GM18868 (cell line): ENCODE measurements at regions not wholly inside any gene's neighbourhood (a gene's known extent, or its start where the extent isn't known, plus 50 kb on each side); places are given as distances from the start of the nearest gene placed in this dataset.

Experiments used
- ATAC-seq: cut with Tn5 transposase; IDR thresholded peaks from one replicate; pipeline ENCODE4 v1.9.1; 2021; ENCODE audit warnings: mild to moderate bottlenecking, moderate library complexity; ENCODE audit not compliant: unreplicated experiment

- ATAC-seq = peak; percentile 80
Measured at GRCh38 chr2:167471734-167472133, 583.5 kb downstream of the XIRP2 start.

- ATAC-seq = peak; percentile 63
Measured at GRCh38 chr2:167471332-167471731, 583.1 kb downstream of the XIRP2 start.

DNA sequence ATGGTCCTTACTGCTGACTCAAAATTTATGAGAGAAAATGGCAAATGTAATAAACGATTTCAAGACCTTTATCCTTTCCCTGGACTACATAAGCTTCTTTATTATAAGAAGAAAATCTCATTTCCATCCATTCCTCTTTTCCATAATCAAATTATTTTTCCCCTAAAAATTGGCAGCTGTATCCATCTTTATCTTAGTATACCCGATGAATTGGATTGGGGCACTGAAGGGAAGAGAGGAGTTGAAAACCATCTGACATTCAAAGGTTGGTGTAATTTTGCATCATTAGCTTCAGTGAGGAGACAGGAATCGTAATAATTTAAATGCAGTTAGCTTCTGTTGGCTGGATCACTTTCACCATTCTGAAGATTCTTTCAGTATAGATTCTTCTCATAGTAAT is 574.1 kb downstream of the XIRP2 start:
- no peak for ATAC-seq

DNA sequence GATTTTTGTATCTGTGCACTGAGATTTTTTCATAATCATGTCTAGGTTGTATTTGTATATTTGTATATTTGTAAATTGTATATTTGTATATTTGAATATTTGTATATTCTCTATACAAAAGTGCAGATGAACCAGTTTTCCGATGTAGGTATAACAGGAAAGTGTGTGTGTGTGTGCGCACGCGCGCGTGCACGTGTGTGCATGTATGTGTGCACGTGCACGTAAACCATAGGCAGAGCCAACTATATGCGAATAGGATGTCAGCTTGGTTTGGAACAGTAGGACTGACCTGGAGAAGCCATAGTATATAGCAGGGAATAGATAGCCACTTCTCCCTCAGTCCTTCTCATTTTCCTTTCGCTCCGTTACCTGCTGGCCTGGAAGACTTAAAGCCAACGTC is 565.8 kb downstream of the XIRP2 start:
- ATAC-seq = no peak

DNA sequence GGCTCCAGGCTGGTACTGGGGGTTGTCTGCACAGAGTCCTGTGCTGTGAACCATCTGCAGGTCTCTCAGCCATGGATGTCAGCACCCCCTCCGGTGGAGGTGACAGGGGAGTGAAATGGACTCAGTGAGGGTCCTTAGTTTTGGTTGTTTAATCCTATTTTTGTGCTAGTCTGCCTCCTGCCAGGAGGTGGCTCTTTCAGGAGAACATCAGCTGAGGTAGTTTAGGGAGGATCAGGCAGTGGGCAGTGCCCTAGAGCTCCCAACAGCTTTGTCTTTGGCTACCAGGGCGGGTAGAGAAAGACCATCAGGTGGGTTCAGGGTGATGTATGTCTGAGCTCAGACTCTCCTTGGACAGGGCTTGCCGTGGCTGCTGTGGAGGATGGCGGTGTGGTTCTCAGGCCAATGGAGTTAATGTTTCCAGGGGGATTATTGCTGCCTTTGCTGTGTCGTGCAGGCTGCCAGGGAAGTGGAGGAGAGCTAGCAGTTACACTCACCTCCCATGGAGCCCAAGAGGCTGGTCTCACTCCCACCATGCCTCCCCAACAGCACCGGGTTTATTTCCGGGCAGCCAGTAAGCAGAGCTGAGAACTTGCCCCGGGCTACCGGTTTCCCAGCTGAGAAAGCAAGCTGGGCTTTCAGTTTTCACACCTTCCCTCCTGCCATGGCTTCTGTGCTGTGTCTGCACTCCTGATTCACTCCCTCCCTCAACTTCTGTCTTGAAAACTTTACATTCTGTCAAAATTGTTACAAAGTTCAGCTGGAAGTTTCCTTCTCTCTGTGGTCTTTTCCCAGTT is 563.4 kb downstream of the XIRP2 start:
- ATAC-seq = no peak

- ATAC-seq = no peak
Measured at GRCh38 chr2:167450364-167450763, 562.1 kb downstream of the XIRP2 start.

DNA sequence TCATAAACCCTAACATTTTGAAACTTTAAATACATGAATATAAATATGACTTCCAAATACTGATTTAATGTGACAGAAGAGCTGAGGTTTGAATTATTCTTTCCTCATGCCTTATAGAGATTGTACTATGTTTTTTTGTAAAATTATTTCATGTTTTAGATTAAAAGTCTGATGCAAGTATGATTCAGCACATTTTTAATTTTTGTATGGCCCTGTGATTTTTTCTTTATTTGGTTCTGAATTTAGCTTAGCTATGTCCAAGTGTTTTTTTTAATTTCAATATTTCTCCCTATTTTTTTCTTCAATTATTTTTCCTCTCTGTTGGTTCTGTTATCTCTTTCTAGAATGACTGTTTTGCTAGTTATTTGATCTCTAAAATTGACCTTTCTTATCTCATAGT is 552.1 kb downstream of the XIRP2 start:
- no peak for ATAC-seq

GRCh38 chr2:167438206-167438605 is 549.9 kb downstream of the XIRP2 start:
- ATAC-seq = no peak

DNA sequence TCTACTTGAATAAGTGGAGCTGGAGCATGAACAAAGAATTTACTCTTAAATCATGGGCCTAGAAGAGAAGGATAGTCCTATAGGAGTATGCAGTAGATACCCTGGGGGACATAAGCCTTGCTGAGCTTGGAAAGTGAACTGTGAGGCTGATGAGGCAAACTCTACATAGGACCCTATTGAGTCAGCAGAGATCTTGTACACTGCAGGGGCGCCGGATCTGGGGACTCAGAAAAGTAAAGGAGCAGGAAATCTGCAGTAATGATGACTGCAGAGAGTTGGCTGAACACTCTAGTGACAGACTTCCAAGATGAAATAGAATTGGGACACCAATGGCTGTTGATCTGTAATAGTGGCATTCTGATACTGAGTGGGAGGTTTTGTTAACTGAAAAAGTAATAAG is 543.7 kb downstream of the XIRP2 start:
- no peak for ATAC-seq

GRCh38 chr2:167430447-167430846 is 542.2 kb downstream of the XIRP2 start:
- ATAC-seq = no peak

GRCh38 chr2:167424803-167425755 is 536.8 kb downstream of the XIRP2 start:
- ATAC-seq = no peak

- ATAC-seq = no peak
Measured at GRCh38 chr2:167424221-167424620, 535.9 kb downstream of the XIRP2 start.

DNA sequence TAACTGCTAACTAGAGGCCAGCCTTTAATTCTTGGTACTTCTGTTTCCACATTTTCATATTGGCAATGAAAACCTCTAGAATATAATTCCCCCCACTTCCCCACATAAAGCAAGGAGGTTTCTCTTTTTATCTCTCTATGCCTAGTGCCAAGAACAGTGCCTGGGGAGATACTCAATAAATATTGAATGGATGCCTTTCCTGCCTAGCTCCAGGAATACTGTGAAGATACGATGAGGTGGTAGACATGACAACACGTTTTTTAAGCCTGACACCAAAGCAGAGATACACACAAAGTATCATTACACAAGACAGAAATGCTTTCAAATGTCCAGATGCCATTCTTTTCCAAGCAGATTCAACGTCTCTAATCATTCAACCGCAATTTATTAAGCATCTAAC is 535.5 kb downstream of the XIRP2 start:
- no peak for ATAC-seq

DNA sequence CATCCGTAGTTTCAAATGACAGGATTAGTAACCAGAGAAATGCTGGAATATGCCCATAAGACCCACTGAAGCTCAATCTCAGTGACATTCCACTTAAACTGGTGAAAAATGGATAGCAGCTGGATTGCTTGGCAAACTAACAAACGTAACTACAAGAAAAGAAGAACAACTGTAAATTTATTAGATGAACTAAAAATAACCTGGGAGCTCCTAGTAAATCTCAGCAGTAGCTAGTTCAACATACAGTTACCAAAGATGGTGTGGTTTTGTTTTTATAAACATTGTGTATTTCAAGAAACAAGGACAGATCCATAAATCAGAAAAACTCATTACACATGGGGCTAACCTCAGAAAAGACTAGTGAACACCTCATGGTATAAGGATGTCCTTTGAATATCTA is 531.9 kb downstream of the XIRP2 start:
- ATAC-seq = no peak

DNA sequence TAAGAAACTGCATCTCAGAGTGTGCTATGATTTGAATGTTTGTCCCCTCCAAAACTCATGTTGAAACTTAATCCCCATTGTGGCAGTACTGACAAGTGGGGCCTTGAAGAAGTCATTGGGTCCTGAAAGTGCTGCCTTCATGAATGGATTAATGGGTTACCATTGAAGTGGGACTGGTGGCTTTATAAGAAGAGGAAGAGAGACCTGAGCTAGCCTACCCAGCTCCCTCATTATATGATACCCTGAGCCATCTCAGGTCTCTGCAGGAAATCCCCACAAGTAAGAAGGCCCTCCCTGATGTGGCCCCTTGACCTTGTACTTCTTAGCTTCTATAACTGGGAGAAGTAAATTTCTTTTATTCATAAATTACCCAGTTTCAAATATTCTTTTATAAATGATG is 526.8 kb downstream of the XIRP2 start:
- no peak for ATAC-seq

DNA sequence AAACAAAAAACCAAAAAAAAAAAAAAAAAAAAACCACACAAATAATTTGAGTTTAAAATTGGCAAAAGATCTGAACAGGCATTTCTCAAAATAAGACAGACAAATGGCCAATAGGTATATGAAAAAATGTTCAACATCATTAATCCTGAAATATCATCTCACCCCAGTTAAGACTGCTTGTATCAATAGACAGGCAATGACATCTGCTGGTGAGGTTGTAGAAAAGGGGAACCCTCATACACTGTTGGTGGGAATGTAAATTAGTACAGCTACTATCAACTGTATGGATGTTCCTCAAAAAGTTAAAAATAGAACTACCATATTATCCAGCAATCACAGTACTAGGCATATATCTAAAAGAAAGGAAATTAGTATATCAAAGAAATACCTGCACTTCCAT is 523.1 kb downstream of the XIRP2 start:
- ATAC-seq = no peak

DNA sequence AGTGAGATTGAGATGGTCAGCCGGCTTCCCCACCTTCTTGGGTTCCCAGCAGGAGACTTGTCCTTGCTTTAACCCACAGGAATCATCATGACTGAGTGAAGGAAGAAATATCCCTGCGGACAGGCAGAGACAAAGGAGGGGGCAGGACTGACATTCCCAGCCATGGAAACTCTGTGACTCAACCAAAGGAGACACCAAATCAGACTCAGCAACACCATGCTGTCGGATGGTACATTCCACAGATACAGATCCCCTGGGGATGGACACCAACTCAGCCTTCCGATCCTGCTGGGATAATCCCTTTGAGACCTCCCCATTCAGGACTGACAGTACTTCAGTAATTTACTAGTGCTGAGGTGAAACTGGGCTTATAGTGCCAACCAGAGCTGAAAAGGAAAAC is 518.3 kb downstream of the XIRP2 start:
- no peak for ATAC-seq

DNA sequence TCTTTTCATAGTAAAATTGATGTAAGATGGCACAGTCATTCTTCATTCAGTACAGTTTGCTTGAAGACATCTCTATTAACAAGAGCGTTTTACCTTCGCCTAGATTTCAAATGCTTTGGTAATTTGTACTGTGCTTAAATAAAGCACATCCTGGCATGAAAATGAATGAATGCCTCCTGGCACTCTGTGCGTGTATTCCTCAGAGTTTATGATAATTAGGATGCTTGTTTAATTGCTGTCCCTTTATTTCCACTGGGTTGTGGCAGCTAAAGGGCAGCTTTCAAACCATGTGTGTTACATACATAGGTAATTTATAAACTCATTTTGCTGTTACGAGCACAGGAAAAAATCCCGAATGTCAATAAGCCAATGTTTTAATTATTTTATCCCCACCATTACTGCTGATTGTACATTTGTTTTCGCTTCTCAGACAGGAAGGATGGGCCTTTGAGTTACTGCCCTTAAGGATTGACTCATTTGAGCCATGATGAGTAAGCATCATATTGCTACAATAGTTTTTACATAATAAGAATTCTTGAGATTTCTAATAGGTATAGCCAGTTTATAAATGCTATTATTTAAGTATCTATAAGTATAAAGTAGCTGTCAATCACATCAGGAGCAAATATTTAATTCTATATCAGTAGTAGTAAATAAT is 516.5 kb downstream of the XIRP2 start:
- ATAC-seq = no peak

DNA sequence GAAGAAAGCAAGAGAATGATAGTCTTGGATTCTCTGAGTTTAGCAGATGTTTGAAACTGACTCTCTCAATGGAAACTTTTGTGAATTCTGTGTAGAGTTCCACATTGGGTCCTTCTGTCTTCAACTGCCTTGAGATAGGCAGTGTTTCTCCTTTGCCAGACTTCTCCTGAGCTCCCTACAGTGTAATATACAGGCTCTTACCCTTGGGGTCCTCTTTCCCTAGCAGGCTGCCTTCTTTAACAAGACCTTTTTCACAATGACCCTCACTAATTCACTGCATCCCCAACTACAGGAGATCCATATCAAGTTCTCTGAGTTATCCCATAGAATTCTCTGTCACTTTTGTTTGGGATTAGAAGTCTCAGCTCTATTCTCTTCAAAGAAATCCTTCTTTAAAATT is 513.0 kb downstream of the XIRP2 start:
- no peak for ATAC-seq

GRCh38 chr2:167400546-167400945 is 512.3 kb downstream of the XIRP2 start:
- ATAC-seq = no peak

DNA sequence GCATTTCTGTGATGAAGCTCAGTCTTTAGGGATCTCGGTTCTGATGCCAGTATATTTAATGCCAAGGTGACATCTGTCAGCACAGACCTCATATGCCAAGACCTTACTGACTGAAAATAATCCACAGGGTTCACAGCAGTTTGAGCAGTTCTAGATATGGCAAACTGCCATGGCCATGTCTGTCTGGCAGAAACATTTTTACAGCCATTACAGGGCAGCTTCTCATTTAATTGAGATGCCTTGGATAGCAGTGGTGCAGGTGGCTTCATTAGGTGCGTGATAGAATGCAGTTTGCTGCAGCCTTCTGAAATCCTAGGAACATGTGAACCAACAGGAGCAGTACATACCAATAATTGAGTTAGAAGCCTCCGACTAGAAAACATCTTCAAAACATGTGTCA is 510.6 kb downstream of the XIRP2 start:
- no peak for ATAC-seq

- no peak for ATAC-seq
Measured at GRCh38 chr2:167388901-167389300, 500.6 kb downstream of the XIRP2 start.
